ENCODE measurements at regions not wholly inside any gene's neighbourhood (a gene's known extent, or its start where the extent isn't known, plus 50 kb on each side); places are given as distances from the start of the nearest gene placed in this dataset.
A peak's percentile ranks its signal among the peaks of the same experiment; 100 is the strongest.

GRCh38 chr1:184866586-184866985 lies 107.7 kb downstream of the NIBAN1 start:
- Histone ChIP-seq H3K4me2 (ENCODE audit: low read length) (peak overlapping the region; percentile 50), H3K36me3 (ENCODE audit: insufficient read depth, low read length) (no peaks in the 10 kb centered on the region), H3K4me3 (ENCODE audit: low read length) (no peak overlapping the region), H3K4me1 (ENCODE audit: control insufficient read depth, insufficient read depth, low read length) (peaks cover 16% of the 10 kb centered on the region), H3K27me3 (ENCODE audit: control insufficient read depth, insufficient read depth, low read length) (peaks cover 32% of the 10 kb centered on the region), H3K9ac (ENCODE audit: low read depth, low read length) (no peak overlapping the region), H3K9me3 (replicated peaks; ENCODE audit: low read length) (no peaks in the 10 kb centered on the region)

GRCh38 chr1:184865831-184866230 lies 108.5 kb downstream of the NIBAN1 start:
- peaks cover 36% of the 10 kb centered on the region for H3K27me3 ChIP-seq (ENCODE audit: control insufficient read depth, insufficient read depth, low read length)
- H3K4me2 ChIP-seq (ENCODE audit: low read length): no peak overlapping the region
- H3K4me3 ChIP-seq (ENCODE audit: low read length): no peak overlapping the region
- no peaks in the 10 kb centered on the region for H3K9me3 ChIP-seq (replicated peaks; ENCODE audit: low read length)
- no peak overlapping the region for H3K9ac ChIP-seq (ENCODE audit: low read depth, low read length)
- no peaks in the 10 kb centered on the region for H3K36me3 ChIP-seq (ENCODE audit: insufficient read depth, low read length)
- H3K4me1 ChIP-seq (ENCODE audit: control insufficient read depth, insufficient read depth, low read length): peaks cover 16% of the 10 kb centered on the region

DNA sequence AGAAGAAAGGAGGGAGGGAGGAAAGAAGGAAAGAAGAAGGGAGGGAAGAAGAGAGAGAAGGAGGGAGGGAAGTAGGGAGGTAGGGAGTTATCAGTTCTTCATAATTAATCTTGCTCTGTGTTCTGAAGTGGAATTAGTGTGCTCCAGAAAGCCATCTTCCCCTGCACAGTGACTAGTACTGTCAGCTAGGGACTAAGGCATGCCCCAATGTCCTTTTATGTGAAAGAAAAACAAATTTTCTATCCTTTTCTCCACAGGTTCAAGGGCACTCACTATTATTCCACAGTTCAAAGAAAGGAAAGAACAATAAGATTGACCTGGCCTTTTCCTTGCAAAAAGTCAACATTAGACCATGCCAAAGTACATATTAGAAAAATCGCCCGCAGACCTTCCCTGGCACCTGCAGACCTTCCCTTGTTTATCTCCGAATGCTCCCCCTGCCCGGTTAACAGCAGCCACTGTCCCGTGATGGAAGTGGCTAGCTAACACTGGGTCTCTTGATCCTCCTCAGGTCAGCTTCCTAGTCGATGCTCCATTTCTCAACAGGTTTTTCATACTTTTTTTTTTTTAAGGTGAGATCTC lies 107.2 kb upstream of the EDEM3 start:
- Histone ChIP-seq H3K4me3 (ENCODE audit: low read length) (no peak overlapping the region), H3K9me3 (replicated peaks; ENCODE audit: low read length) (no peaks in the 10 kb centered on the region), H3K4me1 (ENCODE audit: control insufficient read depth, insufficient read depth, low read length) (peaks cover 4% of the 10 kb centered on the region), H3K9ac (ENCODE audit: low read depth, low read length) (no peak overlapping the region), H3K4me2 (ENCODE audit: low read length) (no peak overlapping the region), H3K27me3 (ENCODE audit: control insufficient read depth, insufficient read depth, low read length) (peaks cover 34% of the 10 kb centered on the region), H3K36me3 (ENCODE audit: insufficient read depth, low read length) (no peaks in the 10 kb centered on the region)

- H3K9me3 ChIP-seq (replicated peaks; ENCODE audit: low read length): no peaks in the 10 kb centered on the region
- H3K4me2 ChIP-seq (ENCODE audit: low read length): no peak overlapping the region
- no peaks in the 10 kb centered on the region for H3K36me3 ChIP-seq (ENCODE audit: insufficient read depth, low read length)
- peaks cover 33% of the 10 kb centered on the region for H3K27me3 ChIP-seq (ENCODE audit: control insufficient read depth, insufficient read depth, low read length)
- H3K9ac ChIP-seq (ENCODE audit: low read depth, low read length): no peak overlapping the region
- H3K4me3 ChIP-seq (ENCODE audit: low read length): no peak overlapping the region
- H3K4me1 ChIP-seq (ENCODE audit: control insufficient read depth, insufficient read depth, low read length): no peaks in the 10 kb centered on the region
These were observed 106.5 kb upstream of the EDEM3 start for GRCh38 chr1:184860985-184861754.

GRCh38 chr1:184860535-184860934 lies 105.9 kb upstream of the EDEM3 start:
- Histone ChIP-seq H3K27me3 (ENCODE audit: control insufficient read depth, insufficient read depth, low read length) (peaks cover 28% of the 10 kb centered on the region), H3K36me3 (ENCODE audit: insufficient read depth, low read length) (no peaks in the 10 kb centered on the region), H3K4me1 (ENCODE audit: control insufficient read depth, insufficient read depth, low read length) (no peaks in the 10 kb centered on the region), H3K9me3 (replicated peaks; ENCODE audit: low read length) (no peaks in the 10 kb centered on the region), H3K9ac (ENCODE audit: low read depth, low read length) (no peak overlapping the region), H3K4me2 (ENCODE audit: low read length) (no peak overlapping the region), H3K4me3 (ENCODE audit: low read length) (no peak overlapping the region)

- Histone ChIP-seq H3K4me2 (ENCODE audit: low read length) (no peak overlapping the region), H3K4me3 (ENCODE audit: low read length) (no peak overlapping the region), H3K27me3 (ENCODE audit: control insufficient read depth, insufficient read depth, low read length) (peaks cover 28% of the 10 kb centered on the region), H3K9me3 (replicated peaks; ENCODE audit: low read length) (no peaks in the 10 kb centered on the region), H3K36me3 (ENCODE audit: insufficient read depth, low read length) (no peaks in the 10 kb centered on the region), H3K9ac (ENCODE audit: low read depth, low read length) (no peak overlapping the region), H3K4me1 (ENCODE audit: control insufficient read depth, insufficient read depth, low read length) (no peaks in the 10 kb centered on the region)
These were observed 104.9 kb upstream of the EDEM3 start for GRCh38 chr1:184859381-184860105.

GRCh38 chr1:184858288-184858687 lies 103.6 kb upstream of the EDEM3 start:
- Histone ChIP-seq H3K4me3 (ENCODE audit: low read length) (no peak overlapping the region), H3K27me3 (ENCODE audit: control insufficient read depth, insufficient read depth, low read length) (peaks cover 23% of the 10 kb centered on the region), H3K4me1 (ENCODE audit: control insufficient read depth, insufficient read depth, low read length) (no peaks in the 10 kb centered on the region), H3K9me3 (replicated peaks; ENCODE audit: low read length) (no peaks in the 10 kb centered on the region), H3K4me2 (ENCODE audit: low read length) (no peak overlapping the region), H3K9ac (ENCODE audit: low read depth, low read length) (no peak overlapping the region), H3K36me3 (ENCODE audit: insufficient read depth, low read length) (no peaks in the 10 kb centered on the region)

- H3K4me3 ChIP-seq (ENCODE audit: low read length): no peak overlapping the region
- peaks cover 4% of the 10 kb centered on the region for H3K27me3 ChIP-seq (ENCODE audit: control insufficient read depth, insufficient read depth, low read length)
- H3K4me2 ChIP-seq (ENCODE audit: low read length): no peak overlapping the region
- H3K9ac ChIP-seq (ENCODE audit: low read depth, low read length): no peak overlapping the region
- H3K36me3 ChIP-seq (ENCODE audit: insufficient read depth, low read length): no peaks in the 10 kb centered on the region
- H3K9me3 ChIP-seq (replicated peaks; ENCODE audit: low read length): no peaks in the 10 kb centered on the region
- no peaks in the 10 kb centered on the region for H3K4me1 ChIP-seq (ENCODE audit: control insufficient read depth, insufficient read depth, low read length)
These were observed 100.0 kb upstream of the EDEM3 start for GRCh38 chr1:184854496-184855140.

DNA sequence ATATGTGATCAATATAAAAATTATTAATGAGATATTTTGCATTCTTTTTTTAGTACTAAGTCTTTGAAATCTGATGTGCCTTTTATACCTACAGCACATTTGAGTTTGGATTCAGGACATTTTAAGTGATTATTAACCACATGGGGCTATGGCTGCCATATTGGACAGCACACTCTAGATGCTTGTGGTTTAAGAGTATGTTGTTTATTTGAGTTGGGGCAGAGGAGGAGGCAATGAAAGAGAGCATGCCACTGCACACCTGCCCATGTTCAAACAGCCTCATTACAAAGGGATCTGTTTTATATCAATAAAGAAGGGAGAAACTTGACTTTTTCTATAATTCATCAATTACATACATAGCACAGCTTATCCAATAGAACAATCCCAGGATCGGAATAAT lies 99.4 kb upstream of the EDEM3 start:
- Histone ChIP-seq H3K4me3 (ENCODE audit: low read length) (no peak overlapping the region), H3K27me3 (ENCODE audit: control insufficient read depth, insufficient read depth, low read length) (peaks cover 4% of the 10 kb centered on the region), H3K4me1 (ENCODE audit: control insufficient read depth, insufficient read depth, low read length) (no peaks in the 10 kb centered on the region), H3K36me3 (ENCODE audit: insufficient read depth, low read length) (no peaks in the 10 kb centered on the region), H3K4me2 (ENCODE audit: low read length) (no peak overlapping the region), H3K9me3 (replicated peaks; ENCODE audit: low read length) (no peaks in the 10 kb centered on the region), H3K9ac (ENCODE audit: low read depth, low read length) (no peak overlapping the region)

DNA sequence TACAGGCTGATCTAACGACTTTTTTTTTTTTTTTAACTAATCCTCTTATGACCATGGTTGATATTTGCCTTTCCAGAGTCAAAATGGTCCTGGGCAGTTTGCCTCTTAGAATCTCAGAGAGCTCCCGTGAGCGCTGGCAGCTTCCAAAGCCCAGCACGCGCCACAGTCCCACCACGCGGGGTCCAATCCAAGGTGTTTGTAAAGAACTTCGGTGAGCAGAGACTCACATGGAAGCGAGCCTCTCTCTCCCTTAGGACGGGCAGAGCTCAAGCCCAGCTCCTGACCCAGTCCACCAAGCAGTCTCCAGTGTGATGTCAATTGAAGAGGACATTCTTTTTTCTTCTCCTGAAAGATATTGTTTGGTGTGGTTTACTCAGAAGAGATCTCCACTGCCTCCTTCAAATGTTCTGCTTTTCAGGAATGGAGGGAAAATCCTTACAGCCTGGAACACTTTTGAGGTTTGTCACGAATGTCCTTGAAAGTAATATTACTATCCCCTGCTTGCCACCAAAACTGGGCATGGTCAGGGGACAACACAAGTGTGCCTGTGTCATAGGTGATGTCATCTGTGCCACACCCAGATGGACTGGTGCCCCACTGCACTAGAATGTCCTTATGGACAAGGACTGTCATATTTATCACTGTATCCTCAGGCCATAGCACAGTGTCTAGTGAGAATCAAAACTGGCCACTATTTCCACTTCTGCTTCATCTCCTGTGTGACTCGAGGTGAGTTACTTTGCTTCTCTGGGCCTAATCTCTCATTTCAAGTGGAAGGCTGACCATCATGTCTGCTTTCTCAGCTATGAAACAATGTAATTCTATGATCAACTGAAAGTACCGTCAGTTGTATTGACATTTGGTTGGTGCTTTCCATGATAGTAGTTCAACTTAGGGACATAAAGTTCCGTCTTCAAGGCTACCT lies 97.4 kb upstream of the EDEM3 start:
- Histone ChIP-seq H3K27me3 (ENCODE audit: control insufficient read depth, insufficient read depth, low read length) (peaks cover 4% of the 10 kb centered on the region), H3K36me3 (ENCODE audit: insufficient read depth, low read length) (no peaks in the 10 kb centered on the region), H3K4me3 (ENCODE audit: low read length) (no peak overlapping the region), H3K4me2 (ENCODE audit: low read length) (no peak overlapping the region), H3K4me1 (ENCODE audit: control insufficient read depth, insufficient read depth, low read length) (no peaks in the 10 kb centered on the region), H3K9ac (ENCODE audit: low read depth, low read length) (no peak overlapping the region), H3K9me3 (replicated peaks; ENCODE audit: low read length) (no peaks in the 10 kb centered on the region)
